ENCODE measurements at regions not wholly inside any gene's neighbourhood (a gene's known extent, or its start where the extent isn't known, plus 50 kb on each side); places are given as distances from the start of the nearest gene placed in this dataset.
"Not testable (repeated sequence)": the region's sequence is repeated elsewhere in the genome, so short reads cannot be mapped to it uniquely, and the experiment has no call there.

GRCh38 chr13:80962173-80962572 is 621.2 kb upstream of the SPRY2 start:
- intact Hi-C loops (cut with micrococcal nuclease) = no loop called here
- Mint-ChIP-seq H3K36me3 (ENCODE audit: low read depth) (no peaks in the 10 kb centered on the region), H3K4me3 (no peak overlapping the region), H3K27ac (no peak overlapping the region), H3K27me3 (no peaks in the 10 kb centered on the region), H3K9me3 (no peaks in the 10 kb centered on the region), H3K4me1 (ENCODE audit: low read depth) (peaks cover 9% of the 10 kb centered on the region)

- intact Hi-C loops (cut with micrococcal nuclease) = no loop called here
- Mint-ChIP-seq H3K4me3 (no peak overlapping the region), H3K9me3 (no peaks in the 10 kb centered on the region), H3K27ac (no peak overlapping the region), H3K27me3 (no peaks in the 10 kb centered on the region), H3K36me3 (ENCODE audit: low read depth) (no peaks in the 10 kb centered on the region), H3K4me1 (ENCODE audit: low read depth) (no peaks in the 10 kb centered on the region)
Measured at GRCh38 chr13:80957019-80957655, 616.2 kb upstream of the SPRY2 start.

GRCh38 chr13:80955501-80955900 is 614.6 kb upstream of the SPRY2 start:
- Mint-ChIP-seq H3K4me3 (no peak overlapping the region), H3K27me3 (no peaks in the 10 kb centered on the region), H3K27ac (no peak overlapping the region), H3K4me1 (ENCODE audit: low read depth) (no peaks in the 10 kb centered on the region), H3K36me3 (ENCODE audit: low read depth) (no peaks in the 10 kb centered on the region), H3K9me3 (no peaks in the 10 kb centered on the region)
- intact Hi-C loops (cut with micrococcal nuclease) = no loop called here

DNA sequence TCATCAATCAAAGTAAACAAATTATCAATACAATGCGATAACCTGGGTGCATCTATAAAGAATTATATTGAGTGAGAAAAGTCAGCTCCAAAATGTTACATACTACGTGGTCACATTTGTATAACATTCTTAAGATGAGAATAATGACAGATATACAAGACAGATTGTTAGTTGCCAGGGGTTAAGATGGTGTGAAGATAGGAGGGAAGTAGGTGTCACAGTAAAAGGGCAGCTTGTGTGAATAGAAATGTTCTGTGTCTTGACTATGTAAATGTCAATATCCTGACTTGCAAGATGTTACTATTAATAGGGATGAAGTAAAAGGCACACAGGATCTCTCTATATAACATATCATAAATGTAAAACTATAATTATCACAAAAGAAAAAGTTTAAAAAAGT is 611.2 kb upstream of the SPRY2 start:
- no peaks in the 10 kb centered on the region for H3K27me3 Mint-ChIP-seq
- no peaks in the 10 kb centered on the region for H3K9me3 Mint-ChIP-seq
- H3K4me1 Mint-ChIP-seq (ENCODE audit: low read depth) = no peaks in the 10 kb centered on the region
- intact Hi-C loops (cut with micrococcal nuclease) = no loop called here
- no peak overlapping the region for H3K27ac Mint-ChIP-seq
- no peaks in the 10 kb centered on the region for H3K36me3 Mint-ChIP-seq (ENCODE audit: low read depth)
- no peak overlapping the region for H3K4me3 Mint-ChIP-seq

DNA sequence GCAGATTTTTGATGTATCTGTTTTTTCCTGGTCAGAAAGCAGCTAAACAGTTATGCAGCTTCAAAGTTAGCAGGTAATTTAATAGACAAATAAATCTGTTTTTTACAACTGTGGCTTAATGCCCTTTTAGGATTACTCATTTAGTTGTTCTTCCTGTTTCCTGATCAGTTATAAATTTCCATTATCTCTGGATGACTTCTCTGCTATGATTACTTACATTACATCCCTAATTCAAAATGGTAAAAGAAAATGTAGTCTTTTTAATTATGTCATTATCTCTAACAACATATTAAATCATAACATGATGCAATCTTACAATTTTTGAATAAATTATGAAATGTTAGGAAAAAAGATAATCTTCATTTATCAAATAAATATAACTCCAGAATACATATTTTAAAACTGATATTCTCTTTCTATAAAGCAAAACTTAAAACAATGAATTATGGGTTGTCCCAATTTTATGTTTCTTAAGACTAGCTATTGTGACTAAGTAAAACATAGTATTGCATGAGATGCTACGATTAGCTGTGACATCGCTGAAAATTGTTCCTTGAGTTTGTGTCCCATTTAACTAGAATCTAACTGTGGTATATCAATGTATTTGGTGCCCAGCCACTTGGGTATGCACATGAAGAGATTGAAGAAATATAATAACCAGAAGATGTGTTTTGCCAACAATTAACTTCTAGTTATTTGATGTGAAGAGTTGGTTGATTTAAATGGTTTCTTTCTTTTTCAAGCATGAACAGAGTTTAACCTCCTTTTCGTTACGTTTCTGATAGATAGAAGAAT is 605.3 kb upstream of the SPRY2 start:
- H3K4me3 Mint-ChIP-seq = no peak overlapping the region
- no peak overlapping the region for H3K27ac Mint-ChIP-seq
- intact Hi-C loops (cut with micrococcal nuclease) = no loop called here
- H3K9me3 Mint-ChIP-seq = no peaks in the 10 kb centered on the region
- no peaks in the 10 kb centered on the region for H3K36me3 Mint-ChIP-seq (ENCODE audit: low read depth)
- no peaks in the 10 kb centered on the region for H3K4me1 Mint-ChIP-seq (ENCODE audit: low read depth)
- no peaks in the 10 kb centered on the region for H3K27me3 Mint-ChIP-seq

- no peaks in the 10 kb centered on the region for H3K27me3 Mint-ChIP-seq
- no peak overlapping the region for H3K4me3 Mint-ChIP-seq
- no peaks in the 10 kb centered on the region for H3K4me1 Mint-ChIP-seq (ENCODE audit: low read depth)
- no peaks in the 10 kb centered on the region for H3K9me3 Mint-ChIP-seq
- no peak overlapping the region for H3K27ac Mint-ChIP-seq
- intact Hi-C loops (cut with micrococcal nuclease) = no loop called here
- H3K36me3 Mint-ChIP-seq (ENCODE audit: low read depth) = no peaks in the 10 kb centered on the region
Measured at GRCh38 chr13:80945328-80945727, 604.4 kb upstream of the SPRY2 start.

GRCh38 chr13:80939581-80939980 is 598.7 kb upstream of the SPRY2 start:
- Mint-ChIP-seq H3K4me3 (no peak overlapping the region), H3K36me3 (ENCODE audit: low read depth) (no peaks in the 10 kb centered on the region), H3K27me3 (no peaks in the 10 kb centered on the region), H3K4me1 (ENCODE audit: low read depth) (no peaks in the 10 kb centered on the region), H3K9me3 (peaks cover 14% of the 10 kb centered on the region), H3K27ac (no peak overlapping the region)
- intact Hi-C loops (cut with micrococcal nuclease) = no loop called here

DNA sequence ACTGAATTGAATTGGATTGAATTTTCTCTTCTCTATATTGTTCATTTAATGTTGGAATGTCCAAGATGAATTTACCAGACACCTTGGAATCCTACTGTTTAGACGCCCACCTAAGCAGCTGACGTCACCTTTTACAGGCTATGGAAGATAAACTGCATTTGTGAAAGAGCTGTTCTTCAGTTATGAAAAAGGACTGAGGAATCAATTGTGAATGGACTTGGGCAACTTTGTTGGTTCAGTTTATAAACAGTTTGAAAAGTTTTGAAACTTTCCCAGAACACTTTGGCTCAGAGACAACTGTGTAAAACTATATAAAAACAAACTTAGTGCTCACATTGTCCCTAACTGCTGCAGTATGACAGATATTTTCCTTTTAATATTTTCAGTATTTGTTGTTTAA is 590.8 kb upstream of the SPRY2 start:
- H3K9me3 Mint-ChIP-seq = peaks cover under 1% of the 10 kb centered on the region
- H3K4me1 Mint-ChIP-seq (ENCODE audit: low read depth) = no peaks in the 10 kb centered on the region
- intact Hi-C loops (cut with micrococcal nuclease) = no loop called here
- no peak overlapping the region for H3K4me3 Mint-ChIP-seq
- H3K27ac Mint-ChIP-seq = no peak overlapping the region
- no peaks in the 10 kb centered on the region for H3K36me3 Mint-ChIP-seq (ENCODE audit: low read depth)
- no peaks in the 10 kb centered on the region for H3K27me3 Mint-ChIP-seq

DNA sequence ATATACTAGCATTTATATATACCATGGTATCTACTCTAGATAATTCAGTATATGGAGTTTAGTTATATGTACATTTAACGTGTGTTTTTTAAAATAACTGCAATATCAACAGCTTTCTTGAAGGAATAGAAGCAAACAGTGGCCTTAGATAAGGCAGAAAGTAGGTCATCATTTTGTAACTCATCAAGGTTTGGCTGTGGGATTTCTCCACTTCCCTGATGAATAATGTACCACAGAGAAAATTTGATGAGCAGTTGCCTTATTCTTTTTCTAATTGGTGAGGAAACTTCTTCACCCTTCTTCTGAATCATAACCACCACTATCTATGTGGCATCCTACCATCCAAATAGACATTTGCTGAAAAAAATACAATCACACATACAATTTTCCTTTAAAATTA is 590.2 kb upstream of the SPRY2 start:
- no peak overlapping the region for H3K4me3 Mint-ChIP-seq
- intact Hi-C loops (cut with micrococcal nuclease) = no loop called here
- H3K36me3 Mint-ChIP-seq (ENCODE audit: low read depth) = no peaks in the 10 kb centered on the region
- no peaks in the 10 kb centered on the region for H3K9me3 Mint-ChIP-seq
- no peaks in the 10 kb centered on the region for H3K27me3 Mint-ChIP-seq
- no peaks in the 10 kb centered on the region for H3K4me1 Mint-ChIP-seq (ENCODE audit: low read depth)
- H3K27ac Mint-ChIP-seq = no peak overlapping the region

- no peaks in the 10 kb centered on the region for H3K4me1 Mint-ChIP-seq (ENCODE audit: low read depth)
- H3K4me3 Mint-ChIP-seq = no peak overlapping the region
- intact Hi-C loops (cut with micrococcal nuclease) = no loop called here
- H3K9me3 Mint-ChIP-seq = no peaks in the 10 kb centered on the region
- no peaks in the 10 kb centered on the region for H3K36me3 Mint-ChIP-seq (ENCODE audit: low read depth)
- H3K27me3 Mint-ChIP-seq = no peaks in the 10 kb centered on the region
- no peak overlapping the region for H3K27ac Mint-ChIP-seq
Measured at GRCh38 chr13:80928241-80928640, 587.3 kb upstream of the SPRY2 start.

GRCh38 chr13:80926024-80926423 is 585.1 kb upstream of the SPRY2 start:
- H3K4me1 Mint-ChIP-seq (ENCODE audit: low read depth); H3K27me3 Mint-ChIP-seq; H3K9me3 Mint-ChIP-seq; H3K4me3 Mint-ChIP-seq; H3K27ac Mint-ChIP-seq; H3K36me3 Mint-ChIP-seq (ENCODE audit: low read depth); intact Hi-C loops (cut with micrococcal nuclease): not testable (repeated sequence)

- Mint-ChIP-seq H3K4me1 (ENCODE audit: low read depth) (no peaks in the 10 kb centered on the region), H3K9me3 (no peaks in the 10 kb centered on the region), H3K4me3 (no peak overlapping the region), H3K36me3 (ENCODE audit: low read depth) (no peaks in the 10 kb centered on the region), H3K27ac (no peak overlapping the region), H3K27me3 (no peaks in the 10 kb centered on the region)
- intact Hi-C loops (cut with micrococcal nuclease) = no loop called here
Measured at GRCh38 chr13:80924596-80924995, 583.7 kb upstream of the SPRY2 start.

- H3K9me3 Mint-ChIP-seq = no peaks in the 10 kb centered on the region
- no peaks in the 10 kb centered on the region for H3K36me3 Mint-ChIP-seq (ENCODE audit: low read depth)
- no peak overlapping the region for H3K4me3 Mint-ChIP-seq
- no peaks in the 10 kb centered on the region for H3K27me3 Mint-ChIP-seq
- no peaks in the 10 kb centered on the region for H3K4me1 Mint-ChIP-seq (ENCODE audit: low read depth)
- H3K27ac Mint-ChIP-seq = no peak overlapping the region
- intact Hi-C loops (cut with micrococcal nuclease) = no loop called here
Measured at GRCh38 chr13:80923907-80924306, 583.0 kb upstream of the SPRY2 start.

GRCh38 chr13:80921971-80922370 is 581.0 kb upstream of the SPRY2 start:
- H3K27me3 Mint-ChIP-seq = no peaks in the 10 kb centered on the region
- H3K4me3 Mint-ChIP-seq = no peak overlapping the region
- no peaks in the 10 kb centered on the region for H3K9me3 Mint-ChIP-seq
- no peak overlapping the region for H3K27ac Mint-ChIP-seq
- H3K4me1 Mint-ChIP-seq (ENCODE audit: low read depth) = no peaks in the 10 kb centered on the region
- no peaks in the 10 kb centered on the region for H3K36me3 Mint-ChIP-seq (ENCODE audit: low read depth)
- intact Hi-C loops (cut with micrococcal nuclease) = no loop called here

DNA sequence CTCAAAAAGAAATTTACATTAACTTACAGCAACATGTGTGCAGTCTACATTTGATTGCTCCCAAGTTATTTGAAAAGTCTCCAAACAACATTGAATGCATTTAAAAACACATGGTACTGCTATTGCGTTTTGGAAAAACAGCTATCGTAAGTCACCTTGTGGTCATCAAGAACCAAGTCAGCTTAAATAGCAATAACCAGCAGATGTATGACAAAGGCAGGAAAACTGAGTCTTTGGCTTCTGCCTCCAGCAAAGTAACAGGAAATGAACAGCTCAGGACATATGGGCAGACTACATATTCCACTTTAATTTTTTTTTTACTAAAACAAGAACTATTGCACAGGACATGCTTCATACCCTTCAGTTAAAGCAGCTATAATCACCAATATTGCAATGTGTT is 580.6 kb upstream of the SPRY2 start:
- no peaks in the 10 kb centered on the region for H3K4me1 Mint-ChIP-seq (ENCODE audit: low read depth)
- no peaks in the 10 kb centered on the region for H3K36me3 Mint-ChIP-seq (ENCODE audit: low read depth)

More for the DNA sequence above, 580.6 kb upstream of the SPRY2 start:
- Mint-ChIP-seq H3K27ac (no peak overlapping the region), H3K9me3 (no peaks in the 10 kb centered on the region), H3K27me3 (no peaks in the 10 kb centered on the region), H3K4me3 (no peak overlapping the region)
- intact Hi-C loops (cut with micrococcal nuclease) = no loop called here

Measured in dendritic cell treated with granulocyte-macrophage colony-stimulating factor and Interleukin-4, amounts not matched to agents 40 ng/mL and 50 ng/mL, for 4 days (primary cell).